ENCODE measurements at regions not wholly inside any gene's neighbourhood (a gene's known extent, or its start where the extent isn't known, plus 50 kb on each side); places are given as distances from the start of the nearest gene placed in this dataset.

DNA sequence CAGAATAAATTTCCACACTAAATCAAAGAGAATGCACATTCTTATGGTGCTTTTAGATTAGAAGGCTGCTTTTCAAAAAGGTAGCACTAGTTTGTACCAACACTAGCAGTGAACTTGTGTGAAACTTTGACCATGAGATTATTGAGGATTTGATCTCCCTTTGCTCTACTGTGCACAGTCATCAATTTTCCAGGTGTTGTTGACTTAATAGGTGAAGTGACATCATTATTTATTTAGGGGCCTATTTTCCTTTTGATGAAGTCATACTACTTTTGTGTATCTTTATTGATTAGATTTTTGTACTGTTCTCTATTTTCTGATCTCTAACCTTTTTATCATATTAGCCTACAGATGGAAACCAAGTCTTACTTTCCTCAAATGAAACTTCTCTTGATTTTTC lies 507.9 kb upstream of the LCORL start:
- H3K36me3 Mint-ChIP-seq (ENCODE audit: insufficient read depth, unreplicated experiment), result no peaks in the 10 kb centered on the region
- H3K27me3 Mint-ChIP-seq (ENCODE audit: insufficient read depth, unreplicated experiment), result no peaks in the 10 kb centered on the region
- H3K4me1 Mint-ChIP-seq (ENCODE audit: low read depth, unreplicated experiment), result no peaks in the 10 kb centered on the region
- Histone ChIP-seq H3K36me3 (ENCODE audit: control insufficient read depth, insufficient read depth, low read length) (no peaks in the 10 kb centered on the region), H3K4me1 (no peaks in the 10 kb centered on the region), H3K4me3 (ENCODE audit: low read depth, low read length) (no peak overlapping the region), H3K9me3 (no peaks in the 10 kb centered on the region), H3K27me3 (replicated peaks; ENCODE audit: control insufficient read depth, insufficient read depth, low read length) (no peaks in the 10 kb centered on the region)
- H3K27ac Mint-ChIP-seq (ENCODE audit: unreplicated experiment), result no peak overlapping the region
- H3K4me3 Mint-ChIP-seq (ENCODE audit: unreplicated experiment), result no peak overlapping the region
- intact Hi-C loops (cut with micrococcal nuclease; ENCODE audit: unreplicated experiment), result no loop called here
- no peaks in the 10 kb centered on the region for H3K9me3 Mint-ChIP-seq (ENCODE audit: unreplicated experiment)
- DNase-seq, result no peak
- TF ChIP-seq, protein P1, sequence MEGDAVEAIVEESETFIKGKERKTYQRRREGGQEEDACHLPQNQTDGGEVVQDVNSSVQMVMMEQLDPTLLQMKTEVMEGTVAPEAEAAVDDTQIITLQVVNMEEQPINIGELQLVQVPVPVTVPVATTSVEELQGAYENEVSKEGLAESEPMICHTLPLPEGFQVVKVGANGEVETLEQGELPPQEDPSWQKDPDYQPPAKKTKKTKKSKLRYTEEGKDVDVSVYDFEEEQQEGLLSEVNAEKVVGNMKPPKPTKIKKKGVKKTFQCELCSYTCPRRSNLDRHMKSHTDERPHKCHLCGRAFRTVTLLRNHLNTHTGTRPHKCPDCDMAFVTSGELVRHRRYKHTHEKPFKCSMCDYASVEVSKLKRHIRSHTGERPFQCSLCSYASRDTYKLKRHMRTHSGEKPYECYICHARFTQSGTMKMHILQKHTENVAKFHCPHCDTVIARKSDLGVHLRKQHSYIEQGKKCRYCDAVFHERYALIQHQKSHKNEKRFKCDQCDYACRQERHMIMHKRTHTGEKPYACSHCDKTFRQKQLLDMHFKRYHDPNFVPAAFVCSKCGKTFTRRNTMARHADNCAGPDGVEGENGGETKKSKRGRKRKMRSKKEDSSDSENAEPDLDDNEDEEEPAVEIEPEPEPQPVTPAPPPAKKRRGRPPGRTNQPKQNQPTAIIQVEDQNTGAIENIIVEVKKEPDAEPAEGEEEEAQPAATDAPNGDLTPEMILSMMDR (IDR thresholded peaks at IDR 0.05; ENCODE audit: insufficient read depth in 1 of 2, low read depth in 1 of 2, low read length in 1 of 2, severe bottlenecking in 1 of 2, unreplicated experiment in 1 of 2), result no peak
- no TSS peak for BruUV-seq (replicated peaks)
- CTCF ChIA-PET, result no interaction called here
- POLR2A ChIA-PET, result no interaction called here

DNA sequence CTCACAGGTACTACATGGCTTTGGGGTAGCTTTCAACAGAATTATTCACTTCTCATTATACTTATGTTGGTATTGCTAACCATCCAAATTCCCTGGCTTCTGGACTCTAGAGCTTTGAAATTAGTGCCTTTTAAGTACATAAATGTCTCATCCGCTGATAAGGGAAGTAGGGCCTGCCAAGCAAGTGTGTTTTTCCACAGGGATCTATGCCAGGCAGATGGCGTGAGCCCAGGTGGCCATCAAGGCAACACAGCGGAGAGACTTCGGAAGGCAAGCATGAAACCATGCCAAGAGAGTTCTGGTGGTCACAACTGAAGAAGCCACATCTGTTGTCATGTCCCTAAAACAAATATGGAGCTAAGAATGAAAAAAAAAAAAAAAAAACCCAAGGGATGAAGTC lies 503.1 kb upstream of the LCORL start:
- Mint-ChIP-seq H3K9me3 (ENCODE audit: unreplicated experiment) (no peaks in the 10 kb centered on the region), H3K27ac (ENCODE audit: unreplicated experiment) (no peak overlapping the region), H3K36me3 (ENCODE audit: insufficient read depth, unreplicated experiment) (no peaks in the 10 kb centered on the region), H3K4me1 (ENCODE audit: low read depth, unreplicated experiment) (no peaks in the 10 kb centered on the region), H3K27me3 (ENCODE audit: insufficient read depth, unreplicated experiment) (peaks cover 11% of the 10 kb centered on the region), H3K4me3 (ENCODE audit: unreplicated experiment) (no peak overlapping the region)
- no TSS peak for BruUV-seq (replicated peaks)
- intact Hi-C loops (cut with micrococcal nuclease; ENCODE audit: unreplicated experiment), result no loop called here
- no peaks in the 10 kb centered on the region for H3K27me3 ChIP-seq (replicated peaks; ENCODE audit: control insufficient read depth, insufficient read depth, low read length)
- POLR2A ChIA-PET, result no interaction called here
- H3K9me3 ChIP-seq, result no peaks in the 10 kb centered on the region
- H3K4me3 ChIP-seq (ENCODE audit: low read depth, low read length), result no peak overlapping the region
- H3K4me1 ChIP-seq, result no peaks in the 10 kb centered on the region
- no peak for DNase-seq
- no peaks in the 10 kb centered on the region for H3K36me3 ChIP-seq (ENCODE audit: control insufficient read depth, insufficient read depth, low read length)
- TF ChIP-seq, protein P1 (IDR thresholded peaks at IDR 0.05; ENCODE audit: insufficient read depth in 1 of 2, low read depth in 1 of 2, low read length in 1 of 2, severe bottlenecking in 1 of 2, unreplicated experiment in 1 of 2), result no peak
- CTCF ChIA-PET, result no interaction called here

DNA sequence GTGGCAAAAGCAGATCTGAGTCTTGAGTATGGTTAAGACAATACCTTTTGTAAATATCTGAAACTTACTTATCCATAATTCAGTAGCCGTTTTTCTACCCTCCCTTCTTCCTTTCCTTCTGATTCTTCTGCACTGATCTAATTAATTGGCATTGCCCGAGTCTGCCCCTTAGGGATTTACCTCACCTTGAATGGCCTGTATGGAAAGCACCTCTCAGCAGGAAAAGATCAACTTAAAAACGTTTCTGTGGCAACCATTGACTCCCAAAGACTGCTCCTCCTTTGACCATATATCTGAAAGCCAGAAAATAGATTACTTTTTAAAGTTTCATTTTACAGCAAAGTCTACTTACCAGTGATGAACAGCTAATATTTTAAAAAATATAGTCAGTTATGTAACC lies 496.5 kb upstream of the LCORL start:
- no peak overlapping the region for H3K4me3 Mint-ChIP-seq (ENCODE audit: unreplicated experiment)
- no peaks in the 10 kb centered on the region for H3K27me3 ChIP-seq (replicated peaks; ENCODE audit: control insufficient read depth, insufficient read depth, low read length)
- DNase-seq, result no peak
- ChIA-PET POLR2A (no interaction called here), CTCF (no interaction called here)
- TF ChIP-seq, protein P1 (IDR thresholded peaks at IDR 0.05; ENCODE audit: insufficient read depth in 1 of 2, low read depth in 1 of 2, low read length in 1 of 2, severe bottlenecking in 1 of 2, unreplicated experiment in 1 of 2), result no peak
- no peaks in the 10 kb centered on the region for H3K4me1 Mint-ChIP-seq (ENCODE audit: low read depth, unreplicated experiment)
- H3K9me3 Mint-ChIP-seq (ENCODE audit: unreplicated experiment), result no peaks in the 10 kb centered on the region
- intact Hi-C loops (cut with micrococcal nuclease; ENCODE audit: unreplicated experiment), result no loop called here
- no peaks in the 10 kb centered on the region for H3K9me3 ChIP-seq
- no peaks in the 10 kb centered on the region for H3K36me3 Mint-ChIP-seq (ENCODE audit: insufficient read depth, unreplicated experiment)
- BruUV-seq (replicated peaks), result no TSS peak
- no peaks in the 10 kb centered on the region for H3K36me3 ChIP-seq (ENCODE audit: control insufficient read depth, insufficient read depth, low read length)
- H3K27ac Mint-ChIP-seq (ENCODE audit: unreplicated experiment), result no peak overlapping the region
- peaks cover 14% of the 10 kb centered on the region for H3K27me3 Mint-ChIP-seq (ENCODE audit: insufficient read depth, unreplicated experiment)
- H3K4me3 ChIP-seq (ENCODE audit: low read depth, low read length), result no peak overlapping the region
- no peaks in the 10 kb centered on the region for H3K4me1 ChIP-seq

All from Caco-2 (cell line).